Hepatic stellate cell (primary cell): ENCODE measurements at regions not wholly inside any gene's neighbourhood (a gene's known extent, or its start where the extent isn't known, plus 50 kb on each side); places are given as distances from the start of the nearest gene placed in this dataset.
"Not testable (repeated sequence)": the region's sequence is repeated elsewhere in the genome, so short reads cannot be mapped to it uniquely, and the experiment has no call there.

Source experiments
- DNase-seq: peaks from one replicate; pipeline ENCODE4 v3.0.0; 2011; ENCODE audit warnings: low spot score

DNA sequence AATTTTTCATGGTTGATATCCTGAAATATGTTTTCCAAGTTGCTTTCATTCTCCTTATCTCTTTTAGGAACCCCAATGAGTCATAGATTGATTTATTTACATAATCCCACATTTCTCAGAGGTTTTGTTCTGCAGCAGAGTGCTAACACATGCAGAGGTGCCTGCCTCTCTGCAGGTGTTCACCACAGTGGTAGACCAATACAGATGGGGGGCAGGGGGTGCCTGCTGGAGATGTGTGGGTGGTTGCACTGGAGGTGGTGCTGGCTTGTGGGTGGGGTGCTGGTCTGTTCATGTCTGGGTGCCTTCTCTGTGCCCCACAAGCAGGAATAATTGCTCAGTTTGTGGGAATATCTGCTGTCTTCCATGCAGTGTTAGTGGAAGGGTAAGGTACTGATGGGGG, 131.1 kb downstream of the JRKL start:
- no peak for DNase-seq

DNA sequence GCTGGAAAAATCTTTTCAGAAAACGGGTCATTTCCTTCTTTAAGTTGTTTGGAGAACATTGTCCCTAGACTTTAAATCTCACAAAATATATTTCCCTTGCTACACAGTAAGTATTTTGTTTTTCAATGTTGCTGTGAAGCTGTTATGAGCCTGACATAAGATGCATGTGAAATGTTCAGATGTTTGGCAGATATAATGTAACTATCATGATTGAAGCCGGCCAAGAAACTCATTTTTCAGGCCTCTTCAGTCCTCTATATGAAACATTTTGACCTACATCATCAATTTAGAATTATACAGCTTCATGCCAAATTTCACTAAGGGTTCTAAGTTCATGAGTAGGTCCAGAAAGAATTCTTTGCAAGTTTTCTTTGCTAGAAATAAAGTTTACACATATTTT, 133.8 kb downstream of the JRKL start:
- no peak for DNase-seq

DNA sequence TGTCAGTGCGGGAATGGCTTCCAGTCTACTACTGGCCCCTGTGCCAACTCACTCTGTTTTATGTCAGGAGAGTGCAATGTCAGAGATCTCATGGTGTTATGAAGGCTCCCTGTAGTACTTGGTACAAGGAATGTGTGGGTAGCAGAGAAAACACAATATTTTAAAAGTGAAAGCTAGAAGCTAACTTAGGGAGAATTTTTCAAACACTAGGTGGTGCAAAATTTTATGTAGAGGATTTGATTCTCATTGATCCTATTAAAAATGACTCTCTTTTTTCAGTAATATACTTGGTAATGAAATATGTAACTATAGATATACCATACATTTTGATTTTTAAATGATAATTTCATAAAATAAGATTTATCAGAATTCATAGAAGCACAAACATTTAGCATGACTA, 134.7 kb downstream of the JRKL start:
- no peak for DNase-seq

DNA sequence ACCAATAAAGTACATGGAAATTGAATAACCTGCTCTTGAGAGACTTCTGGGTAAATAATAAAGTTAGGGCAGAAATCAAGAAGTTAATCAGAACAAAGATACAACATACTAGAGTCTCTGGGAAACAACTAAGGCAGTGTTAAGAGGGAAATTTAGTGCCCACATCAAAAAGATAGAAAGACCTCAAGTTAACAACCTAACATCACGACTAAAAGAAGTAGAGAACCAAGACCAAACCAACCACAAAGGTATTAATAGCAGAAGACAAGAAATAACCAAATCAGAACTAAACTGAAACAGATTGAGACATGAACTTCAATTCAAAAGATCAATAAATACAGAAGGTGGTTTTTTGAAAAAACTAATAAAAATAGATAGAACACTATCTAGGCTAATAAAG, 140.7 kb downstream of the JRKL start:
- no peak for DNase-seq

DNA sequence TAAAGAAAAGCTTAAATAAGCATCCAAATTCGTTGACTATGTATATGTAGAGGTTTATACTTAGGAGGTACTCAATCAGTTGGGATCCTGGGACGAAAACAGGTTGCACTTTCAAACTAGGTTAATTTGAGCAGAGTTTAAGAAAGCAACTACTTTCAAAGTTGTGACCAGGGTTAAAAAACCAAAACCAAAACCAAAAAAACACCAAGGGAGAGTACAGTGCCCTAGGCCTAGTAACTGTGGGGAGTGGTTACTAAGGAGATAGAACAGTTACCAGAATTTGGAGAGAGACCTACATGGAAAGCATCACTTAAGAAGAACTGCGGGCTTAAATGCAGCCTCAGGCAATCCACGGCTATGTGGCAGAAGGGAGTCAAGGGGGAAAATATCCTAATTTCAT, 148.3 kb downstream of the JRKL start:
- DNase-seq = no peak

DNA sequence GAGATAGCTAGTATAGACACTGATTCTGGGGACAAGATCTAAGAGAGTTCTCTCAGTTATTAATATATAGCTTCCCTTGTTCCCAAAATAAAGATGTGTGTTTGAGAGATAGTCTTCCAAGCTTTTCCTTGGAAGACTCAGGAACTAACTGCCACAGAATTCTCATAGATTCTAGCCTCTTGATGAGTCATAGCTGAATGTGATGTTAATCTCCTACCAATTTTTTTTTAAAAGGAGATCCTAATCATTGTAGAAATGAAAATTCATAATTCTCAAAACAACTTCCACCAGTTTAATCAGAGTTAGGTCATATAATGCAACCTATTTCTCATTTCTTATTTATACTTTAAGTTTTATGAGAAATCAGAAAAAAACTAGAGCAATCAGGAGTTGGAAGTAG, 148.8 kb downstream of the JRKL start:
- DNase-seq = no peak

DNA sequence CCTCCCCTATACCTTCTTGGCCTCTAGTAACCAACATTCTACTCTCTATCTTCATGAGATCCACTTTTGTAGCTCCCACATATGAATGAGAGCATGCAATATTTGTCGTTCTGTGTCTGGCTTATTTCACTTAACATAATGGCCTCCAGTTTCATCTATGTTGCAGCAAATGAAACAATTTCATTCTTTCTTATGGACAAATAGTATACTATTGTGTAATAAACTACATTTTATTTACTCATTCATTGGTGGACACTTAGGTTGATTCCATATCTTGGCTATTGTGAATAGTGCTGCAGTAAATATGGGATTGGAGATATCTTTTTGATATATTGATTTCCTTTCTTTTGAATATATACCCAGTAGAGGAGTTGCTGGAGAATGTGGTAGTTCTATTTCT, 151.1 kb downstream of the JRKL start:
- DNase-seq = no peak

DNA sequence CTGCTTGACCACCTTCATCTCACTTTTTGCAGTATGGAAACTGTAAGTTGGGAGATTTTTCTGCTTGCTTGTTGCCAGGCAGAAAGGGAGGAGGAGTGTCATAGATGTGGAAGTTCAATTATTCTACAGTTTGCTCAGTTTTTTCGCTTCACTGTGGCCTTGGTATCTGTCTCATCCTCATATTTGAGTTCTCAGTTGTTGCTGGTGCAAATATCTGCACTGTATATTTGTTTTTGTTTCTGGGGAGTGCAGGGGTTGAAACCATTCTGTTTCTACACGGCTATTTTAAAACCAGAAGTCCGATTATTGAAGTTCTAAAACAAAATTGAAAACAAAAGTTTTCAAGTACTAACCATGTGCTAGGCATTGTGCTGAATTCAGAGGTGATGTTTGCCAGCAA, 153.4 kb downstream of the JRKL start:
- no peak for DNase-seq

DNA sequence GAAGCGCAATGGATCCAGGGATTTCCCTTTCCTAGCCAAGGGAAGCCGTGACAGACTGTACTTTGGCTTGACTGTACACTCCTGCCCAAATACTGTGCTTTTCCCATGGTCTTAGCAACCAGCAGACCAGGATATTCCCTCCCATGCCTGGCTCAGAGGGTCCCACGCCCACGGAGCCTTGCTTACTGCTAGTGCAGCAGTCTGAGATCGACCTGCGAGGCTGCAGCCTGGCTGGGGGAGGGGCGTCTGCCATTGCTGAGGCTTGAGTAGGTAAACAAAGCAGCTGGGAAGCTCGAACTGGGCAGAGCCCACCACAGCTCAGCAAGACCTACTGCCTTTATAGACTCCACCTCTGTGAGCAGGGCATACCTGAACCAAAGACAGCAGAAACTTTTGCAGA, 155.4 kb downstream of the JRKL start:
- not testable (repeated sequence) for DNase-seq

DNA sequence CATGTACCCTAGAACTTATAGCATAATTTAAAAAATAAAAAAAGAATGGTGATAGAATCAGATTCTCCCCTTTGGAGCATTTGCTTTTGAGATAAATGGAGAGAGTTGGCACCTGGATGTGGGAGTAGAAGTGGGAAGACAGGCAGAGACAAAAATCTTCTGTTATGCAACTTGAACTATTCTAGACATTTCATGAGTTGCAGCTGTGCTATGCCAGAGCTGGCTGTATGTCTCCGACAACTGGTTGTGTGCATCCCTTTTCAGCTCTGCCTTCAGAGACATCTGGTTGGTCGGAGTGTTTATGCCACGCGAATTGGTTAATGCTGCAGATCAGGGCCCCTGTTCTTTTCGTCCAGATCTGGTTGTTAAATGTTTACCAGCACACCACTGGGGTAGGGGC, 161.3 kb downstream of the JRKL start:
- no peak for DNase-seq

DNA sequence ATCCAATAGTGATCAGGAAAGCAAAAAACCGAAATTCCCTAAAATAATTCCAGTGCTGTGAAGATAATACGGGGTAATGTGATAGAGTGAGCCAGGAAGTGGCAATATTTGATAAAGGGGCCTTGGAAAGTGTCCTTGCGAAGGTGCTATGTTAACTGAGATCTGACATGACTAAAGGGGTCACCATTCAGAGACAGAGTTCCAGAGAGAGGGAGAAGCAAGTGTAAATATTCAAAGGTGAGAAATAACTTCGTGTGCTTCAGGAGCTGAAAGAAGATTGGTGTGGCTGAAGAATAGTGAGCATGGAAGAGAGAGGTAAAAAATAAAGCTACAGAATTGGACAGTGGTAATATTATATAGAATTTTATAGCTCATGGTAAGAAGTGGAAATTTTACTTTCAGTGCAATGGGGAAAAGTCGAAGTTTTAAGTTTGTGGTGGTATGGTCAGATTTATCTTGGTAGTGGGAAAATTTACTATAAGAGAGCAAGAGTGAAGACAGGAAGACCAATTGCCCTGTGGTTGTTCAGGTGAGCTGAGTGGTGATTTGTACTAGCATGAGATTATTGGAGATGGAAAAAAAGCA, 164.5 kb downstream of the JRKL start:
- no peak for DNase-seq

DNA sequence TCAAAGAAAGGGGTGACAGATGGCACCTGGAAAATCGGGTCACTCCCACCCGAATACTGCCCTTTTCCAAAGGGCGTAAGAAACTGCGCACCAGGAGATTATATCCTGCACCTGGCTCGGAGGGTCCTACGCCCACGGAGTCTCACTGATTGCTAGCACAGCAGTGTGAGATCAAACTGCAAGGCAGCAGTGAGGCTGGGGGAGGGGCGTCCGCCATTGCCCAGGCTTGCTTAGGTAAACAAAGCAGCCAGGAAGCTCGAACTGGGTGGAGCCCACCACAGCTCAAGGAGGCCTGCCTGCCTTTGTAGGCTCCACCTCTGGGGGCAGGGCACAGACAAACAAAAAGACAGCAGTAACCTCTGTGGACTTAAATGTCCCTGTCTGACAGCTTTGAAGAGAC, 166.0 kb downstream of the JRKL start:
- not testable (repeated sequence) for DNase-seq

DNA sequence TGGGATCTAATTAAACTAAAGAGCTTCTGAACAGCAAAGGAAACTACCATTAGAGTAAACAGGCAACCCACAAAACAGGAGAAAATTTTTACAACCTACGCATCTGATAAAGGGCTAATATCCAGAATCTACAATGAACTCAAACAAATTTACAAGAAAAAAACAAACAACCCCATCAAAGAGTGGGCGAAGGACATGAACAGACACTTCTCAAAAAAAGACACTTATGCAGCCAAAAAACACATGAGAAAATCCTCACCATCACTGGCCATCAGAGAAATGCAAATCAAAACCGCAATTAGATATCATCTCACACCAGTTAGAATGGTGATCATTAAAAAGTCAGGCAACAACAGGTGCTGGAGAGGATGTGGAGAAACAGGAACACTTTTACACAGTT, 170.9 kb downstream of the JRKL start:
- not testable (repeated sequence) for DNase-seq

DNA sequence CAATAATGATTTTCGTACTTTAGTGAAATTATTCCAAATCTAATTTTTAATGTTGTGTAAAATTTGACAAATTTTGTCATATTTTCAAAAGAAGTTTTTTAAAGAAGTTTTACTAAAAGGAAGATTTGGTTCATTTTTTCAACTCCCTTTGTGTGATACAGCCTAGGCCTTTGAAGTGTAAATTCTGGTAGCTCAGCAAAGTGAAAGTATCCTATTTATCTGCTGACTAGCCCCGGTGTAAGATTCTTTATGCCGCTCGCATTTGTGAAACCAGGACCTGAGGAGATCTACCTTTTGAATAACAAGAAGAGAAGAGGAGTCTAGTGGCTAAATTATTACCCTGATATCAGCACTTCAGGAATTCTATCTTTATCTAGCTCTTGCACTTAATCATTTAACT, 177.4 kb downstream of the JRKL start:
- DNase-seq = peak; percentile 1

DNA sequence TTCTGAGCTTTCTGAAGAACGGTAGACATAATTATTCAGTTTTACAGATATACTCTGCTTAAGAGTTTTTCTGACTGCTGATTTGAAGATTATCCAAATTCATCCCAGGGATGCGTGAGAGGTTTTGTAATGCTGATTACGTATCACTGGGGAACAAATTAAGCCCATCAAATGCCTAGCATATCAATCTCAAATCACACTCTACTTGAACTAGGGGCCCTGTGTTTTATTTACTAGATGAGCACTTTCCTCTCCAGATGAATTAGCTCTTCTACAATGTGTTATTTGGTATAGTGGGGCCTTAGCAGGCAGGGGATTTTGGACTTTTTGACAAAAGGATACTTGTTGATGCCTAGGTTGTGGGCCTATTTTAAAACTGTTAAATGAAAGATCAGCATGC, 177.9 kb downstream of the JRKL start:
- no peak for DNase-seq

DNA sequence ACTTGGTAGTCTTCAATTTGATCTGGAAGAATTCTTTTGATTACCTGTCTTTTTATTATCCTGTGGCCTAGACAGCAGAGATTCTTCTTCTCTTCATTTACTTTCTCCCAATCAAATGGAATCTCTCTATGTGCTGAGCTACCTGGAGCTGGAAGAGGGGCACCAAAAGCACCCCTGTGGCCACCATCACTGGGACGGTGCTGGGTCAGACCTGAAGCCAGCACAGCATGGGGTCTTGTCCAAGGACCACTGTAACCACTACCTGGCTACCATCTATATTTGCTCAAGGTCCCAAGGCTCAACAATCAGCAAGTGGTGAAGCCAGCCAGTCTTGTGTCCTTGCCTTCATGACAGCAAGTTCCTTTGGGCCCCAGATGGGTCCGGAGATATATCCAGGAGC, 186.6 kb downstream of the JRKL start:
- no peak for DNase-seq

DNA sequence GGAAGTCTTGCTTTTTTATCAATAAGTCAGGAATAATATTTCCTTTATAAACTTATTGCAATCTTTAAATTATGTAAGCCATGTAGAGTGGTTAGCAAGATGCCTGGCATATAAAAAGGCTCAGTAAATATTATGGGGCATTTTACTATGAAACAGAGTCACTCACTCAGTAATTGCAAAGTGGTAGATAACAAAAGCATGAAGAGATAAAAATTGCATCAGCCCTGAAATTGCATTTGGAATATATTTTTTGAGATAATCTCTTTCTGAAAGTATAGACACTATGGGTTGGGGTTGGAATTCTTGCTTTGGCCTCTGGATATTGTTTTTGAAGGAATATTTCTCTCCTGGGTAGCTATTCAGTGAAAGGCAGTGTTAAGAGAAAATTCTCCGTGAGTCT, 188.6 kb downstream of the JRKL start:
- DNase-seq = no peak

DNA sequence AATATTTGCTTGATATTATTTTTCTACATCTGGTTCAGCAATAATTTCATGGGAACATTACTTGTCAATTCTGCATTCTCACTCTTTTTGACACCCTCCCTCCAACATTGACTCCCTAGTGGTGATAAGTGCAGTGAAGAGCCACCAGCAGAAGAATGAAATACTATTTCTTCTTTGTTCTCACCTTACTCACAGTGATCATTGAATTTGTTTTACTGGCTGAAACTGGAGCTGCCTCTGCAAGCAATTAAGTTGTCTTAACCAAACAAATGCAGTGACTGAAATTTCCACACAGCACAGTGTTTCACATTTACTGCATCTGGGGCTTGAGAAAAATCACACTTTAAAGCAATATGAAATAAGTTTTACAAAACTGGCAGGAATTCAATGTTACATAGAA, 189.8 kb downstream of the JRKL start:
- DNase-seq = no peak

DNA sequence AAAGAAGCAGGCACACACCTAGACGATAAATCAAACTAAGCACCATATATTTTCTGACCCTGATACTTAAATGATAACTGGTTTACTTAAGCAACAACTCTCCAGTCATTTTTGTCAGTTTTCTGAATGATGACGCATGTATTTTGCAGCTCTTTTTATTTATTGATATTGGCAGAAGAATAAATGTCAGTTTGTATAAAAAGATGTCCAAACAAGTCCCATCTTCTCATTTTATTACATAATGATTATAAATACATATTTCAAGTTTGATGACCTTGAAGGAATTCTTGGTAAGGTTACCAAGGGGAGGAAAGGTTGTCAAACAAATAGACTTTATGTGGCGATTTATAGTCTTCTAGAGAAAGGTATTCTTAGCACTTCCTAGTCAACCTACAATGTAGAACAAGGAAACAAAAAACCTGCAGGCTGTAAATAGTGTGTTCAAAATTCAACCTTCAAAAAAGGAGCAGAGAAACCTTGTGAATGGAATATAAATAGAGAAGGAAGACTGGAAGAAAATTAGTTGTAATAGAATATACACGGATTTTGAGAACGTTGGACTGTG, 190.7 kb downstream of the JRKL start:
- no peak for DNase-seq

DNA sequence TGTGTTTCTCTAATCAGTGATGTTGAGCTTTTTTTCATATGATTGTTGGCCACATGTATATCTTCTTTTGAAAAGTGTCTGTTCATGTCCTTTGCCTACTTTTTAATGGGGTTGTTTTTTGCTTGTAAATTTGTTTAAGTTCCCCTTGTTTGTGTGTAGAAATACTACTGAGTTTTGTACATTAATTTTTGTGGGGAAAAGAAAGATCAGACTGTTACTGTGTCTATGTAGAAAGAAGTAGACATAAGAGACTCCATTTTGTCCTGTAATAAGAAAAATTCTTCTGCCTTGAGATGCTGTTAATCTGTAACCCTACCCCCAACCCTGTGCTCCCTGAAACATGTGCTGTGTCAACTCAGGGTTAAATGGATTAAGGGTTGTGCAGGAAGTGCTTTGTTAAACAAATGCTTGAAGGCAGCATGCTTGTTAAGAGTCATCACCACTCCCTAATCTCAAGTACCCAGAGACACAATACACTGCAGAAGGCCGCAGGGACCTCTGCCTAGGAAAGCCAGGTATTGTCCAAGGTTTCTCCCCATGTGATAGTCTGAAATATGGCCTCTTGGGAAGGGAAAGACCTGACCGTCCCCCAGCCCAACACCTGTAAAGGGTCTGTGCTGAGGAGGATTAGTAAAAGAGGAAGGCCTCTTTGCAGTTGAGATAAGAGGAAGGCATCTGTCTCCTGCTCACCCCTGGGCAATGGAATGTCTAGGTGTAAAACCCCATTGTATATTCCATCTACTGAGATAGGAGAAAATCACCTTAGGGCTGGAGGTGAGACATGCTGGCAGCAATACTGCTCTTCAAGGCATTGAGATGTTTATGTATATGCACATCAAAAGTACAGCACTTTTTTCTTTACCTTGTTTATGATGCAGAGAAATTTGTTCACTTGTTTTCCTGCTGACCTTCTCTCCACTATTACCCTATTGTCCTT, 196.4 kb downstream of the JRKL start:
- DNase-seq = not testable (repeated sequence)

DNA sequence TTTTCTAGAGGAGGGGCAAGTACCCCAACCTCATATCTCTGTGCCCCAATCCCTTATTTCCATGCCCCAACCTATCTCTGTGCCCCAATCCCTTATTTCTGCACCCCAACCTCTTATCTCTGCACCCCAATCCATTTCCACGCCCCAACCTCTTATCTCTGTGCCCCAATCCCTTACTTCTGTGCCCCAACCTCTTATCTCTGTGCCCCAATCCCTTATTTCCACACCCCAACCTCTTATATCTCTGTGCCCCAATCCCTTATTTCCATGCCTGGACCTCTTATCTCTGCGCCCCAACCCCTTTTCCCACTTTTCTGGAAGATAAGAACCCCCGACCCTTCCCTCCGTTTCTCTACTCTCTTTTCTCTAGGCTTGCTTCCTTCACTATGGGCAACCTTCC, 199.0 kb downstream of the JRKL start:
- DNase-seq = not testable (repeated sequence)

DNA sequence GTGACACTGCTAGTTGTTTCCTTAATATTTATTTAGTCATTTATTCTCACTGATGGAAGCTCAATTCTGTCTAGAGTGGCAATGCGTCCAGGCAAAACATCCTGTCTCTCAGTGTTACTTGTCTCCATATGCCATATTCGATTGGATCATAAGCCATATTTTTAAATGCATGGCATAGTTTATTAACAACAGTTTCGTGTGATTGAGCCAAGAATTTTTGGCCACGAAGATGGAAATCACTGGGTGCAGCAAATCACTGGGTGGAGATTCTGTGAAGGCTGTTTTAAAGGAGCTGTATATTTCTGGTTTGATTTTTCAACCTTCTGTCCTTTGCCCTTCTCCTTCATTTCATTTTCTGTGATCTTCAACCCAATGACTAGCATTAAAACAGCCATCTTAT, 205.2 kb downstream of the JRKL start:
- no peak for DNase-seq

DNA sequence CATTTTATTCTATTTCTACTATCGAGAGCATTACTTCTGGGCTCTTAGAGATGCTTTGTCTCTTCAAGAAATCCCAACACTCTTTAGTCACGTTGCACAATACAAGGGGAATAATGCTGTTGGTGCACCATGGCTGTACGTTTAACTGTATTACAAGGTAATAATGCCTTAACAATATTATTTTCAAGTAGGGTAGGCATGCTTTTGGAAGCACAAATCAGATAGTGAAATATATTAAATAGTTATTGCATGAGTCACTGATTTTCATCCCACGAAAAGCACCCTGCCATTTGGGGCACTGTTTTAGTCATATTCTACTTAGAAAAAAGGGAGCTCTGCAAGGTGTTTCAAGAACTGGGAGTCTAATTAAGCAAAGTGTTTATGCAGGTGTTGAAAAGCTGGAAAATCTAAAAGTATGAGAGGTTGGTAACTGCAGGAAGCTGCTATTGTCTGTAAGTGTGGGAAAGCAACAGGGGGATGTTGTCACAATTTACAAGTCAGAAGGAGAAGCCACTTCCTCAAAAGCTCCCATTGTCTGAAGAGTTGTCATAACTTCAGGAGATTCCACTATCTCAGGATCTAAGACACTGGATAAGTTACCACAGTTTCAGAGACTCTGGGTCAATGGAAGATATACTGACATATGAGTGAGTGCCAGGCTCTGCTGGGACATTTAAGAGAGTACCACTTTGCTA, 218.2 kb downstream of the JRKL start:
- DNase-seq = no peak
